Vagina (tissue), 2 donors: ENCODE measurements at regions not wholly inside any gene's neighbourhood (a gene's known extent, or its start where the extent isn't known, plus 50 kb on each side); places are given as distances from the start of the nearest gene placed in this dataset.

Experiments used
- CTCF ChIP-seq, 3 experiments: fragments of 450-650 bp in 2 of 3; fragments of 200-600 bp in 1 of 3; sonication (generic) in 1 of 3; IDR thresholded peaks; one replicate each; pipeline ENCODE4 v1.5.1; 2017 to 2019; ENCODE audit warnings: antibody characterized with exemption in 3 of 3, mild to moderate bottlenecking in 2 of 3, moderate library complexity in 2 of 3
- POLR2A ChIP-seq, 2 donors: fragments of 450-650 bp; IDR thresholded peaks; one replicate each; pipeline ENCODE4 v1.6.1; 2017; ENCODE audit warnings: antibody characterized with exemption in 2 of 2, mild to moderate bottlenecking in 2 of 2, moderate library complexity in 2 of 2
- POLR2AphosphoS5 ChIP-seq, 2 donors: sonication (generic); formaldehyde crosslinking; IDR thresholded peaks; one replicate each; pipeline ENCODE4 v1.9.0; 2017; ENCODE audit warnings: antibody characterized with exemption in 2 of 2, mild to moderate bottlenecking in 2 of 2, low read depth in 1 of 2; ENCODE audit not compliant: insufficient read depth in 1 of 2

- no peak for TF ChIP-seq POLR2AphosphoS5 (IDR thresholded peaks at IDR 0.05; ENCODE audit: insufficient read depth in 1 of 2, low read depth in 1 of 2)
- no peak for TF ChIP-seq CTCF (IDR thresholded peaks at IDR 0.05)
- TF ChIP-seq POLR2A (IDR thresholded peaks at IDR 0.05): no peak
These were observed 569.7 kb upstream of the TENM4 start for GRCh38 chr11:80010536-80010935.
